Esophagus squamous epithelium (tissue), 5 donors: ENCODE measurements at regions not wholly inside any gene's neighbourhood (a gene's known extent, or its start where the extent isn't known, plus 50 kb on each side); places are given as distances from the start of the nearest gene placed in this dataset.

Experiments used
- DNase-seq: peaks from one replicate; lab custom pipeline; 2025; lab: John Stamatoyannopoulos, UW
- H3K27ac ChIP-seq, 4 donors: fragments of 200-600 bp; sonication (generic); one replicate each; pipeline ENCODE4 v1.5.1; 2016 to 2019; ENCODE audit warnings: mild to moderate bottlenecking in 1 of 4
- H3K27me3 ChIP-seq, 4 donors: fragments of 200-600 bp; sonication (generic); 1 replicate in 3 of 4; 2 replicates in 1 of 4; pipeline versions ENCODE4 v1.5.1 to v1.6.0; 2017 to 2021; ENCODE audit warnings: antibody characterized with exemption in 1 of 4
- H3K36me3 ChIP-seq, 3 donors: fragments of 200-600 bp; sonication (generic); one replicate each; pipeline ENCODE4 v1.5.1; 2016 to 2019
- H3K4me1 ChIP-seq, 3 donors: fragments of 200-600 bp; sonication (generic); one replicate each; pipeline ENCODE4 v1.5.1; 2017 to 2019
- H3K4me3 ChIP-seq, 4 donors: fragments of 200-600 bp; sonication (generic); 1 replicate in 3 of 4; 2 replicates in 1 of 4; pipeline ENCODE4 v1.5.1; 2016 to 2019; ENCODE audit warnings: mild to moderate bottlenecking in 2 of 4, moderate library complexity in 1 of 4
- H3K9me3 ChIP-seq, 3 donors: fragments of 200-600 bp; sonication (generic); one replicate each; pipeline ENCODE4 v1.5.1; 2016 to 2019
- CTCF ChIP-seq, 6 experiments: fragments of 450-650 bp in 4 of 6; fragments of 200-600 bp in 2 of 6; sonication (generic) in 2 of 6; IDR thresholded peaks; one replicate each; pipeline ENCODE4 v1.5.1; 2016 to 2019; ENCODE audit warnings: antibody characterized with exemption in 6 of 6, mild to moderate bottlenecking in 4 of 6, moderate library complexity in 4 of 6
- POLR2A ChIP-seq, 4 donors: fragments of 450-650 bp; IDR thresholded peaks; one replicate each; pipeline ENCODE4 v1.6.1; 2017; ENCODE audit warnings: antibody characterized with exemption in 4 of 4, mild to moderate bottlenecking in 4 of 4, moderate library complexity in 3 of 4
- WGBS, 2 donors: methylation state at CpG; one replicate each; pipeline ENCODE4 v1.1.5; 2018; 5-methylcytosine and 5-hydroxymethylcytosine counted together
- intact Hi-C: fragments of 100-400 bp; cut with DNase I; formaldehyde crosslinking; loops from one replicate; pipeline ENCODE4 v1.15.0; 2022
- donor health status: DM: yes; HTN: yes; CAD: no.

GRCh38 chr1:184285401-184286087 is 101.3 kb upstream of the C1orf21 start:
- Histone ChIP-seq H3K4me3 (no peak overlapping the region), H3K27ac (no peak overlapping the region), H3K36me3 (no peaks in the 10 kb centered on the region), H3K4me1 (peaks cover 0 to 24% (median 3%) of the 10 kb centered on the region in 3 donors), H3K9me3 (no peaks in the 10 kb centered on the region), H3K27me3 (peaks cover 0 to 35% (median 0%) of the 10 kb centered on the region in 4 donors)
- DNase-seq: no peak
- WGBS, 2 donors: 55 to 58% methylated on average over 4 of the region's 4 CpGs
- intact Hi-C loops: no loop called here
- TF ChIP-seq CTCF (IDR thresholded peaks at IDR 0.05) (no peak), POLR2A (IDR thresholded peaks at IDR 0.05) (no peak)

GRCh38 chr1:184287001-184287400 is 99.8 kb upstream of the C1orf21 start:
- WGBS, 2 donors: 55 to 69% methylated on average over 8 of the region's 8 CpGs
- no peak for DNase-seq
- intact Hi-C loops: no loop called here

GRCh38 chr1:184289825-184290550 is 96.8 kb upstream of the C1orf21 start:
- no peak overlapping the region for H3K4me3 ChIP-seq
- H3K9me3 ChIP-seq: no peaks in the 10 kb centered on the region
- intact Hi-C loops: no loop called here
- DNase-seq: no peak
- WGBS, 2 donors: 57 to 62% methylated on average over 5 of the region's 5 CpGs
- H3K36me3 ChIP-seq: no peaks in the 10 kb centered on the region
- peak overlapping the region in 1 of 4 donors; percentile 15 for H3K27ac ChIP-seq
- peaks cover 0 to 12% (median 0%) of the 10 kb centered on the region in 3 donors for H3K4me1 ChIP-seq
- peaks cover 0 to 70% (median 0%) of the 10 kb centered on the region in 4 donors for H3K27me3 ChIP-seq
- TF ChIP-seq CTCF (IDR thresholded peaks at IDR 0.05) (no peak), POLR2A (IDR thresholded peaks at IDR 0.05) (no peak)

More at GRCh38 chr1:184287001-184287400, 99.8 kb upstream of the C1orf21 start:
- Histone ChIP-seq H3K27ac (no peak overlapping the region), H3K4me3 (no peak overlapping the region), H3K36me3 (no peaks in the 10 kb centered on the region), H3K4me1 (peaks cover 0 to 24% (median 3%) of the 10 kb centered on the region in 3 donors), H3K27me3 (peaks cover 0 to 48% (median 0%) of the 10 kb centered on the region in 4 donors), H3K9me3 (no peaks in the 10 kb centered on the region)
- TF ChIP-seq POLR2A (IDR thresholded peaks at IDR 0.05) (no peak), CTCF (IDR thresholded peaks at IDR 0.05) (no peak)

GRCh38 chr1:184291701-184292100 is 95.1 kb upstream of the C1orf21 start:
- DNase-seq: no peak
- intact Hi-C loops: no loop called here
- Histone ChIP-seq H3K36me3 (no peaks in the 10 kb centered on the region), H3K27me3 (peaks cover 0 to 59% (median 0%) of the 10 kb centered on the region in 4 donors), H3K4me1 (peaks cover 0 to 23% (median 1%) of the 10 kb centered on the region in 3 donors), H3K27ac (no peak overlapping the region), H3K4me3 (no peak overlapping the region), H3K9me3 (no peaks in the 10 kb centered on the region)
- 79 to 86% methylated on average over 3 of the region's 3 CpGs for WGBS, 2 donors
- no peak for TF ChIP-seq POLR2A (IDR thresholded peaks at IDR 0.05)
- TF ChIP-seq CTCF (IDR thresholded peaks at IDR 0.05): no peak

GRCh38 chr1:184292101-184292500 is 94.7 kb upstream of the C1orf21 start:
- 65 to 76% methylated on average over 3 of the region's 3 CpGs for WGBS, 2 donors

More at GRCh38 chr1:184292101-184292500, 94.7 kb upstream of the C1orf21 start:
- H3K27ac ChIP-seq: no peak overlapping the region
- peaks cover 2 to 27% (median 4%) of the 10 kb centered on the region in 3 donors for H3K4me1 ChIP-seq
- peaks cover 0 to 55% (median 0%) of the 10 kb centered on the region in 4 donors for H3K27me3 ChIP-seq
- no peak overlapping the region for H3K4me3 ChIP-seq
- no peak for DNase-seq
- intact Hi-C loops: no loop called here
- H3K9me3 ChIP-seq: no peaks in the 10 kb centered on the region
- no peaks in the 10 kb centered on the region for H3K36me3 ChIP-seq
- TF ChIP-seq CTCF (IDR thresholded peaks at IDR 0.05) (no peak), POLR2A (IDR thresholded peaks at IDR 0.05) (no peak)
